ENCODE measurements at regions not wholly inside any gene's neighbourhood (a gene's known extent, or its start where the extent isn't known, plus 50 kb on each side); places are given as distances from the start of the nearest gene placed in this dataset.

DNA sequence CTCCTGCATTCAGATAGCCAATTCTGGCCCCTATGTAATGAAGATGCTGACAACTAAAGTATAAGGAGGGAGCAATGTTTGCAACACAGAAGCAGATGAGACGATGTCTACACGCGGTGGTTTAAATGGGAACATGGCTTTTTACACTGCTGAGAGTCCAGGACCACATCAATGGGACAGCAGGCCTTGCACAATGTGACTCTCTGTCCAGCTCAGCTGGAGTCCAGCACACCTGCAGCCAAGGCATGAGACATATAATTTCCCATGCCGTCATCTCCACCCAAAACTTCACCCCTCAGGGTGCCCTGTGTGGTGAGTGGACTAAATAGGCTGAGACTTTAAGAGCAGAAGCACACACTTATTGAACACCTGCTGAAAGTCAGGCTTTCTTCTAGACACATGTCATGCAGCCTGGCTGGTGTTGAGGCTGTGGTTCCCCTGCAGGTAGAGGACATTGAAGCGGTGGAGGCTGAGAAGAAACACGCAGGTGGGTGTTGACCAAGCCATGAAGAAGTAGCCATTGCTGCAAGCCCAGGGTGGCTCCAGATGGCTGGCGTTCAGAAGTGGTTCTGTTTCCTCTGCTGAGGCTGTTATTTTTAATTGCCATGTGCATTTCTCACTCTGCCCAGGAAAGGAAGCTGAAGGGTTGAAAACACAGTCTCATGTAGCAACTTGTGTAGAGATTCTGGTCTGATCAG, 345.6 kb downstream of the MYCN start (continued):
- TF ChIP-seq, protein P1, sequence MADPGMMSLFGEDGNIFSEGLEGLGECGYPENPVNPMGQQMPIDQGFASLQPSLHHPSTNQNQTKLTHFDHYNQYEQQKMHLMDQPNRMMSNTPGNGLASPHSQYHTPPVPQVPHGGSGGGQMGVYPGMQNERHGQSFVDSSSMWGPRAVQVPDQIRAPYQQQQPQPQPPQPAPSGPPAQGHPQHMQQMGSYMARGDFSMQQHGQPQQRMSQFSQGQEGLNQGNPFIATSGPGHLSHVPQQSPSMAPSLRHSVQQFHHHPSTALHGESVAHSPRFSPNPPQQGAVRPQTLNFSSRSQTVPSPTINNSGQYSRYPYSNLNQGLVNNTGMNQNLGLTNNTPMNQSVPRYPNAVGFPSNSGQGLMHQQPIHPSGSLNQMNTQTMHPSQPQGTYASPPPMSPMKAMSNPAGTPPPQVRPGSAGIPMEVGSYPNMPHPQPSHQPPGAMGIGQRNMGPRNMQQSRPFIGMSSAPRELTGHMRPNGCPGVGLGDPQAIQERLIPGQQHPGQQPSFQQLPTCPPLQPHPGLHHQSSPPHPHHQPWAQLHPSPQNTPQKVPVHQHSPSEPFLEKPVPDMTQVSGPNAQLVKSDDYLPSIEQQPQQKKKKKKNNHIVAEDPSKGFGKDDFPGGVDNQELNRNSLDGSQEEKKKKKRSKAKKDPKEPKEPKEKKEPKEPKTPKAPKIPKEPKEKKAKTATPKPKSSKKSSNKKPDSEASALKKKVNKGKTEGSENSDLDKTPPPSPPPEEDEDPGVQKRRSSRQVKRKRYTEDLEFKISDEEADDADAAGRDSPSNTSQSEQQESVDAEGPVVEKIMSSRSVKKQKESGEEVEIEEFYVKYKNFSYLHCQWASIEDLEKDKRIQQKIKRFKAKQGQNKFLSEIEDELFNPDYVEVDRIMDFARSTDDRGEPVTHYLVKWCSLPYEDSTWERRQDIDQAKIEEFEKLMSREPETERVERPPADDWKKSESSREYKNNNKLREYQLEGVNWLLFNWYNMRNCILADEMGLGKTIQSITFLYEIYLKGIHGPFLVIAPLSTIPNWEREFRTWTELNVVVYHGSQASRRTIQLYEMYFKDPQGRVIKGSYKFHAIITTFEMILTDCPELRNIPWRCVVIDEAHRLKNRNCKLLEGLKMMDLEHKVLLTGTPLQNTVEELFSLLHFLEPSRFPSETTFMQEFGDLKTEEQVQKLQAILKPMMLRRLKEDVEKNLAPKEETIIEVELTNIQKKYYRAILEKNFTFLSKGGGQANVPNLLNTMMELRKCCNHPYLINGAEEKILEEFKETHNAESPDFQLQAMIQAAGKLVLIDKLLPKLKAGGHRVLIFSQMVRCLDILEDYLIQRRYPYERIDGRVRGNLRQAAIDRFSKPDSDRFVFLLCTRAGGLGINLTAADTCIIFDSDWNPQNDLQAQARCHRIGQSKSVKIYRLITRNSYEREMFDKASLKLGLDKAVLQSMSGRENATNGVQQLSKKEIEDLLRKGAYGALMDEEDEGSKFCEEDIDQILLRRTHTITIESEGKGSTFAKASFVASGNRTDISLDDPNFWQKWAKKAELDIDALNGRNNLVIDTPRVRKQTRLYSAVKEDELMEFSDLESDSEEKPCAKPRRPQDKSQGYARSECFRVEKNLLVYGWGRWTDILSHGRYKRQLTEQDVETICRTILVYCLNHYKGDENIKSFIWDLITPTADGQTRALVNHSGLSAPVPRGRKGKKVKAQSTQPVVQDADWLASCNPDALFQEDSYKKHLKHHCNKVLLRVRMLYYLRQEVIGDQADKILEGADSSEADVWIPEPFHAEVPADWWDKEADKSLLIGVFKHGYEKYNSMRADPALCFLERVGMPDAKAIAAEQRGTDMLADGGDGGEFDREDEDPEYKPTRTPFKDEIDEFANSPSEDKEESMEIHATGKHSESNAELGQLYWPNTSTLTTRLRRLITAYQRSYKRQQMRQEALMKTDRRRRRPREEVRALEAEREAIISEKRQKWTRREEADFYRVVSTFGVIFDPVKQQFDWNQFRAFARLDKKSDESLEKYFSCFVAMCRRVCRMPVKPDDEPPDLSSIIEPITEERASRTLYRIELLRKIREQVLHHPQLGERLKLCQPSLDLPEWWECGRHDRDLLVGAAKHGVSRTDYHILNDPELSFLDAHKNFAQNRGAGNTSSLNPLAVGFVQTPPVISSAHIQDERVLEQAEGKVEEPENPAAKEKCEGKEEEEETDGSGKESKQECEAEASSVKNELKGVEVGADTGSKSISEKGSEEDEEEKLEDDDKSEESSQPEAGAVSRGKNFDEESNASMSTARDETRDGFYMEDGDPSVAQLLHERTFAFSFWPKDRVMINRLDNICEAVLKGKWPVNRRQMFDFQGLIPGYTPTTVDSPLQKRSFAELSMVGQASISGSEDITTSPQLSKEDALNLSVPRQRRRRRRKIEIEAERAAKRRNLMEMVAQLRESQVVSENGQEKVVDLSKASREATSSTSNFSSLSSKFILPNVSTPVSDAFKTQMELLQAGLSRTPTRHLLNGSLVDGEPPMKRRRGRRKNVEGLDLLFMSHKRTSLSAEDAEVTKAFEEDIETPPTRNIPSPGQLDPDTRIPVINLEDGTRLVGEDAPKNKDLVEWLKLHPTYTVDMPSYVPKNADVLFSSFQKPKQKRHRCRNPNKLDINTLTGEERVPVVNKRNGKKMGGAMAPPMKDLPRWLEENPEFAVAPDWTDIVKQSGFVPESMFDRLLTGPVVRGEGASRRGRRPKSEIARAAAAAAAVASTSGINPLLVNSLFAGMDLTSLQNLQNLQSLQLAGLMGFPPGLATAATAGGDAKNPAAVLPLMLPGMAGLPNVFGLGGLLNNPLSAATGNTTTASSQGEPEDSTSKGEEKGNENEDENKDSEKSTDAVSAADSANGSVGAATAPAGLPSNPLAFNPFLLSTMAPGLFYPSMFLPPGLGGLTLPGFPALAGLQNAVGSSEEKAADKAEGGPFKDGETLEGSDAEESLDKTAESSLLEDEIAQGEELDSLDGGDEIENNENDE (IDR thresholded peaks at IDR 0.05; ENCODE audit: insufficient replicate concordance, low read length): no peak
- no peak for TF ChIP-seq HDAC2 (IDR thresholded peaks at IDR 0.05; ENCODE audit: borderline replicate concordance in 1 of 2, low read depth in 2 of 2, low read length in 2 of 2)
- TF ChIP-seq CBX8 (IDR thresholded peaks at IDR 0.05; ENCODE audit: borderline replicate concordance, low read depth, low read length): no peak
- TF ChIP-seq YY1 (IDR thresholded peaks at IDR 0.05; ENCODE audit: low read depth, low read length): no peak
- TF ChIP-seq BCL11A (IDR thresholded peaks at IDR 0.05; ENCODE audit: low read depth in 2 of 2, low read length in 2 of 2): no peak
- no peak for TF ChIP-seq SIX5 (IDR thresholded peaks at IDR 0.05; ENCODE audit: low read depth, low read length)
- TF ChIP-seq PHF8 (conservative IDR thresholded peaks at IDR 0.05; ENCODE audit: low read depth, low read length): no peak

Data from H1 (cell line).